Neural progenitor cell (in vitro differentiated cells): ENCODE measurements at regions not wholly inside any gene's neighbourhood (a gene's known extent, or its start where the extent isn't known, plus 50 kb on each side); places are given as distances from the start of the nearest gene placed in this dataset.

Source experiments
- CTCF ChIP-seq: fragments of 200-600 bp; sonication (generic); IDR thresholded peaks from 2 replicates; pipeline ENCODE4 v1.5.1; 2017; ENCODE audit warnings: antibody characterized with exemption, mild to moderate bottlenecking
- EZH2phosphoT487 ChIP-seq: fragments of 200-600 bp; sonication (generic); IDR thresholded peaks from 2 replicates; pipeline ENCODE4 v1.6.1; 2017; ENCODE audit warnings: antibody characterized with exemption

GRCh38 chr13:76449716-76450115 is 436.5 kb downstream of the KCTD12 start:
- TF ChIP-seq EZH2phosphoT487 (no peak), CTCF (no peak)
